ENCODE measurements at regions not wholly inside any gene's neighbourhood (a gene's known extent, or its start where the extent isn't known, plus 50 kb on each side); places are given as distances from the start of the nearest gene placed in this dataset.

DNA sequence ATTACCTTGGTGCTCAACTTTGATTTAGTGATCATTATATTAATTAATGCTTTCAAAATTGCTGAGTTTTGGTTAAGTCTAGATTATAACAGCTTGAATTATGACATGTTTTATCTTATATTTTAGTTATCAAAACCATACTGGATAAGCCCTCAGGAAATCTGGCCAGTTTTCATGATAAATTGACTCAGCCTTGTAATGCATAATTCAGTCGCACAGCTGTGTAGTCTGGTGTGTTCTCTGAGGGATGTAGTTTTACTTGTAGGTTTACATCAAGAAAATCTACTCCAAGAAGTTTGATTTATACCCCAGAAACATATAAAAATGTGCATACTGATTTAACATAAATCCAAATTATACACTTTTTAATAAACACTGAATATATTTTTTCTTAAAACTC is 477.5 kb downstream of the SPRY1 start:
- Histone ChIP-seq H3K36me3 (no peaks in the 10 kb centered on the region), H3K27me3 (no peaks in the 10 kb centered on the region), H3K9me3 (no peaks in the 10 kb centered on the region), H3K4me1 (peaks cover 0 to 18% (median 3%) of the 10 kb centered on the region in 4 donors), H3K4me3 (no peak overlapping the region), H3K27ac (no peak overlapping the region)
- WGBS, 2 donors = 90 to 93% methylated on average over 1 of the region's 1 CpG
- DNase-seq (ENCODE audit: low spot score in 2 of 2) = no peak
- TF ChIP-seq, protein P1, sequence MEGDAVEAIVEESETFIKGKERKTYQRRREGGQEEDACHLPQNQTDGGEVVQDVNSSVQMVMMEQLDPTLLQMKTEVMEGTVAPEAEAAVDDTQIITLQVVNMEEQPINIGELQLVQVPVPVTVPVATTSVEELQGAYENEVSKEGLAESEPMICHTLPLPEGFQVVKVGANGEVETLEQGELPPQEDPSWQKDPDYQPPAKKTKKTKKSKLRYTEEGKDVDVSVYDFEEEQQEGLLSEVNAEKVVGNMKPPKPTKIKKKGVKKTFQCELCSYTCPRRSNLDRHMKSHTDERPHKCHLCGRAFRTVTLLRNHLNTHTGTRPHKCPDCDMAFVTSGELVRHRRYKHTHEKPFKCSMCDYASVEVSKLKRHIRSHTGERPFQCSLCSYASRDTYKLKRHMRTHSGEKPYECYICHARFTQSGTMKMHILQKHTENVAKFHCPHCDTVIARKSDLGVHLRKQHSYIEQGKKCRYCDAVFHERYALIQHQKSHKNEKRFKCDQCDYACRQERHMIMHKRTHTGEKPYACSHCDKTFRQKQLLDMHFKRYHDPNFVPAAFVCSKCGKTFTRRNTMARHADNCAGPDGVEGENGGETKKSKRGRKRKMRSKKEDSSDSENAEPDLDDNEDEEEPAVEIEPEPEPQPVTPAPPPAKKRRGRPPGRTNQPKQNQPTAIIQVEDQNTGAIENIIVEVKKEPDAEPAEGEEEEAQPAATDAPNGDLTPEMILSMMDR (IDR thresholded peaks at IDR 0.05) = no peak
- TF ChIP-seq POLR2A (IDR thresholded peaks at IDR 0.05) = no peak

DNA sequence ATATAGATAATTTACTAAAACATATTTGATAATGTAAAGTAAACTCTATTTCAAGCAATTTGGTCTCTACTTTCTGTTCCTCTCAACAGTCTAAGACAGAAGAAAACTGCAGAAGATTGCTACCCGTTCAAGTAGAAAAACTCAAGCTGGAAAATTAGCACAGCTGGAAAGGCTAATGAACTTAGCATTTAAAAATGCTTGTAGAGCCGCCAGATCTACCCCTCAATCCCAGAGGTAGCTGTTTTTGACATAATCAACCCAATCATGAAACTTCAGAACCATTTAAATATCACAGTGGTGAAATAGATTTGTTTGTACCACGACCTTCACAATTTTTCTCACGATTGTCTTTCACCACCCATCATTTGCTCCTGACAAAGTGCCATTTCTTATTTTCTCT is 479.5 kb downstream of the SPRY1 start:
- Histone ChIP-seq H3K4me1 (peaks cover 0 to 18% (median 3%) of the 10 kb centered on the region in 4 donors), H3K27ac (peak overlapping the region in 1 of 4 donors; percentile 36), H3K27me3 (no peaks in the 10 kb centered on the region), H3K36me3 (no peaks in the 10 kb centered on the region), H3K4me3 (no peak overlapping the region), H3K9me3 (no peaks in the 10 kb centered on the region)
- WGBS, 2 donors = 40 to 46% methylated on average over 4 of the region's 4 CpGs
- TF ChIP-seq POLR2A (IDR thresholded peaks at IDR 0.05) (no peak), EP300 (IDR thresholded peaks at IDR 0.05) (no peak)
- TF ChIP-seq, protein P1 (IDR thresholded peaks at IDR 0.05) = no peak
- no peak for DNase-seq (ENCODE audit: low spot score in 2 of 2)

DNA sequence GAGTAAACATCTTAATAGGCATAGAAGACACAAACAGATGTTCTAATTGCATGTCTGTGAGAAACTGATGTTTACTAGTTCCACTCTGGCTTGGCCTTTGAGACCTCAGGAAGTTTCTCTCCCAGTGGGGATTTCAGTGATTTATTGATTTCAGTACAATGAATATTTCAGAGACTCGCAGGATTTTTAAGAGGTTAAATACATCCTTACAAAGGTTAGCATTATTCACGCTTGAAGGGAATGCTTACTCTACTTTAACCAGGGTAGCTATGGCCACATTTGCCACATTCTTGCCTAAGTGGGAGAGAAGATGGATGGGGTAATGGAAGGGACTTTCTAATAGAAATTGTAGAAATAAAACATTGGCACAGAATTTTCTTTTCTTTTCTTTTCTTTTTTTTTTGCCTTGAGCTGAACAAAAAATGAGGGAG is 480.1 kb downstream of the SPRY1 start:
- no peak for TF ChIP-seq EP300 (IDR thresholded peaks at IDR 0.05)
- no peak overlapping the region for H3K4me3 ChIP-seq
- H3K27me3 ChIP-seq = no peaks in the 10 kb centered on the region
- H3K4me1 ChIP-seq = peaks cover 0 to 18% (median 3%) of the 10 kb centered on the region in 4 donors
- no peak for DNase-seq (ENCODE audit: low spot score in 2 of 2)
- peak overlapping the region in 1 of 4 donors; percentile 36 for H3K27ac ChIP-seq
- H3K9me3 ChIP-seq = no peaks in the 10 kb centered on the region
- 23 to 25% methylated on average over 2 of the region's 2 CpGs for WGBS, 2 donors
- H3K36me3 ChIP-seq = no peaks in the 10 kb centered on the region

DNA sequence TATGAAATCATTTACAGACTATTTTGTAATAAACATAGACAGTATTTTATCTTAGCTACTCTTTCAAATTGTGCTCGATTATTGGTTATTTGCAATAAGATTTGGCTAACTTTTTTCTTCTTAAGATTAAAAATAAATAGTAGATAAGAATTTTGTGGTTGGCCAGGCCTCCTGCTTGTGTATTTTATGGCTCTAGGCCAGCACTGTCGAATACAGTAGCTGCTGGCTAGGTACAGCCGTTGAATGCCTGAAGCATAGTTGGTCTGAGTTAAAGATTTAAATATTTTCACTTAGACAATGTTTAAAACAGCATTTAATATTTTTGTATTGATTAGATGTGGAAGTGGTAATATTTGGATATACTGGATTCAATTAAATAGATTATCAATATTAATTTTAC is 481.0 kb downstream of the SPRY1 start:
- Histone ChIP-seq H3K36me3 (no peaks in the 10 kb centered on the region), H3K4me3 (no peak overlapping the region), H3K4me1 (peaks cover 0 to 18% (median 3%) of the 10 kb centered on the region in 4 donors), H3K27me3 (no peaks in the 10 kb centered on the region), H3K9me3 (no peaks in the 10 kb centered on the region), H3K27ac (no peak overlapping the region)
- TF ChIP-seq, protein P1 (IDR thresholded peaks at IDR 0.05) = no peak
- no peak for TF ChIP-seq EP300 (IDR thresholded peaks at IDR 0.05)
- TF ChIP-seq POLR2A (IDR thresholded peaks at IDR 0.05) = no peak
- DNase-seq (ENCODE audit: low spot score in 2 of 2) = no peak
- 46 to 47% methylated on average over 3 of the region's 3 CpGs for WGBS, 2 donors

DNA sequence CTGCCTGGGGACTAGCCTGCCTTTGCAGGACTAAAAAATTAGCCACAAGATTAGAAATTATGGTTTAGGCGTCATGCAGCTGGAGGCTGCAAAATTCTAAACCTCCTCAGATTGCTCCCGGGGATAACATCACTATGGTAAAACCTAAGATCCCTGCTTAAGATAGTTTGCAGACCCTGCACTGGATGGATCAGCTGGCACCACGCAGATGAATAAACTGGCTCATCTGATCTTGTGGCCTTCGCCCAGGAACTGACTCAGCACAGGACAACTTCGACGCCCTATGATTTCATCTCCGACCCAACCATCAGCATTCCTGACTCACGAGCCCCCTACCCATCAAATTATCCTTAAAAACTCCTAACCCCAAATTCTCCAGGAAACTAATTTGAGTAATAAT is 482.4 kb downstream of the SPRY1 start:
- no peak for DNase-seq (ENCODE audit: low spot score in 2 of 2)
- TF ChIP-seq, protein P1 (IDR thresholded peaks at IDR 0.05) = no peak
- TF ChIP-seq POLR2A (IDR thresholded peaks at IDR 0.05) = no peak
- no peak for TF ChIP-seq EP300 (IDR thresholded peaks at IDR 0.05)
- WGBS, 2 donors = 92 to 95% methylated on average over 8 of the region's 8 CpGs

DNA sequence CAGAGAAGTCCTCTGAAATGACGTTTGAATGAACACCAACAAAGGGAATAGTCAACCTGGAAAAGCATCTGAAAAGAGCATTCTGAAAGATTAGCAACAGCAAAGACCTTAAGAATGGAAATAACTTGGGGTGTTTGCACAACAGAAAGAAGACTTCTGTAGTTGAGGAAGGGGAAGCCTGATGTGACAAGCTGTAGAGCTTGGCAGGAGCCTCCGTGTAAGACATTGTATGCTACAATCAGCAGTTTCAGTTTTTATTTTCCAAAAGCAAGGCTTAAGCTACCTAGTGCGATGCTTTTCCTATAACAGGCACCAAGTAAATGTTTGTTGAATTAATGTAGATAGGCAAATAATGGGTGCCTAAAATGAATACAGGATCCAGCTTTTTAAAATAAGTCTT is 484.0 kb downstream of the SPRY1 start:
- DNase-seq (ENCODE audit: low spot score in 2 of 2) = no peak
- no peaks in the 10 kb centered on the region for H3K27me3 ChIP-seq
- no peak overlapping the region for H3K27ac ChIP-seq
- whole genome bisulfite sequencing, 2 donors = 59 to 65% methylated on average over 3 of the region's 3 CpGs
- H3K4me1 ChIP-seq = peaks cover 0 to 18% (median 3%) of the 10 kb centered on the region in 4 donors
- TF ChIP-seq EP300 (IDR thresholded peaks at IDR 0.05) = no peak
- no peak for TF ChIP-seq POLR2A (IDR thresholded peaks at IDR 0.05)
- TF ChIP-seq, protein P1 (IDR thresholded peaks at IDR 0.05) = no peak
- no peak overlapping the region for H3K4me3 ChIP-seq
- no peaks in the 10 kb centered on the region for H3K9me3 ChIP-seq
- no peaks in the 10 kb centered on the region for H3K36me3 ChIP-seq

More for the DNA sequence above, 482.4 kb downstream of the SPRY1 start:
- Histone ChIP-seq H3K9me3 (no peaks in the 10 kb centered on the region), H3K27ac (no peak overlapping the region), H3K4me1 (peaks cover 0 to 18% (median 3%) of the 10 kb centered on the region in 4 donors), H3K36me3 (no peaks in the 10 kb centered on the region), H3K27me3 (no peaks in the 10 kb centered on the region), H3K4me3 (no peak overlapping the region)
